Prostate gland (tissue), 2 donors: ENCODE measurements at regions not wholly inside any gene's neighbourhood (a gene's known extent, or its start where the extent isn't known, plus 50 kb on each side); places are given as distances from the start of the nearest gene placed in this dataset.

Experiments
- POLR2A ChIP-seq: fragments of 450-650 bp; IDR thresholded peaks from one replicate; pipeline ENCODE4 v1.6.1; 2016; ENCODE audit warnings: antibody characterized with exemption, mild to moderate bottlenecking
- TF ChIP-seq, protein P1 (sequence below), 4 experiments: fragments of 200-600 bp in 2 of 4; fragments of 450-650 bp in 2 of 4; sonication (generic) in 2 of 4; IDR thresholded peaks; 1 replicate in 3 of 4; 2 replicates in 1 of 4; pipeline ENCODE4 v1.5.1; 2016 to 2019; ENCODE audit warnings: antibody characterized with exemption in 4 of 4, mild to moderate bottlenecking in 2 of 4, moderate library complexity in 2 of 4

- TF ChIP-seq, protein P1, sequence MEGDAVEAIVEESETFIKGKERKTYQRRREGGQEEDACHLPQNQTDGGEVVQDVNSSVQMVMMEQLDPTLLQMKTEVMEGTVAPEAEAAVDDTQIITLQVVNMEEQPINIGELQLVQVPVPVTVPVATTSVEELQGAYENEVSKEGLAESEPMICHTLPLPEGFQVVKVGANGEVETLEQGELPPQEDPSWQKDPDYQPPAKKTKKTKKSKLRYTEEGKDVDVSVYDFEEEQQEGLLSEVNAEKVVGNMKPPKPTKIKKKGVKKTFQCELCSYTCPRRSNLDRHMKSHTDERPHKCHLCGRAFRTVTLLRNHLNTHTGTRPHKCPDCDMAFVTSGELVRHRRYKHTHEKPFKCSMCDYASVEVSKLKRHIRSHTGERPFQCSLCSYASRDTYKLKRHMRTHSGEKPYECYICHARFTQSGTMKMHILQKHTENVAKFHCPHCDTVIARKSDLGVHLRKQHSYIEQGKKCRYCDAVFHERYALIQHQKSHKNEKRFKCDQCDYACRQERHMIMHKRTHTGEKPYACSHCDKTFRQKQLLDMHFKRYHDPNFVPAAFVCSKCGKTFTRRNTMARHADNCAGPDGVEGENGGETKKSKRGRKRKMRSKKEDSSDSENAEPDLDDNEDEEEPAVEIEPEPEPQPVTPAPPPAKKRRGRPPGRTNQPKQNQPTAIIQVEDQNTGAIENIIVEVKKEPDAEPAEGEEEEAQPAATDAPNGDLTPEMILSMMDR (IDR thresholded peaks at IDR 0.05) = no peak
- no peak for TF ChIP-seq POLR2A
These were observed 253.7 kb downstream of the SLC6A15 start for GRCh38 chr12:84658877-84659276.
